Neural cell (in vitro differentiated cells): ENCODE measurements at regions not wholly inside any gene's neighbourhood (a gene's known extent, or its start where the extent isn't known, plus 50 kb on each side); places are given as distances from the start of the nearest gene placed in this dataset.

Experiments used
- EZH2 ChIP-seq: fragments of 200-600, 300-800 bp; shearing (Covaris generic), sonication (generic); IDR thresholded peaks from 2 replicates; pipeline ENCODE4 v1.6.1; 2014; ENCODE audit warnings: antibody characterized with exemption, low read length, borderline replicate concordance, mild to moderate bottlenecking; ENCODE audit not compliant: insufficient read depth, poor library complexity, severe bottlenecking
- RAD21 ChIP-seq: fragments of 450-650 bp; conservative IDR thresholded peaks from 2 replicates; pipeline ENCODE4 v1.6.1; 2014; ENCODE audit warnings: antibody characterized with exemption, mild to moderate bottlenecking, moderate library complexity
- SMC3 ChIP-seq: fragments of 450-650 bp; conservative IDR thresholded peaks from 2 replicates; pipeline ENCODE4 v1.6.1; 2014; ENCODE audit warnings: antibody characterized with exemption, mild to moderate bottlenecking, moderate library complexity; ENCODE audit not compliant: poor library complexity
- TF ChIP-seq, protein P1 (sequence below): fragments of 450-650 bp; IDR thresholded peaks from 2 replicates; pipeline ENCODE4 v1.5.1; 2014; ENCODE audit warnings: antibody characterized with exemption, mild to moderate bottlenecking, moderate library complexity; ENCODE audit not compliant: poor library complexity, severe bottlenecking

DNA sequence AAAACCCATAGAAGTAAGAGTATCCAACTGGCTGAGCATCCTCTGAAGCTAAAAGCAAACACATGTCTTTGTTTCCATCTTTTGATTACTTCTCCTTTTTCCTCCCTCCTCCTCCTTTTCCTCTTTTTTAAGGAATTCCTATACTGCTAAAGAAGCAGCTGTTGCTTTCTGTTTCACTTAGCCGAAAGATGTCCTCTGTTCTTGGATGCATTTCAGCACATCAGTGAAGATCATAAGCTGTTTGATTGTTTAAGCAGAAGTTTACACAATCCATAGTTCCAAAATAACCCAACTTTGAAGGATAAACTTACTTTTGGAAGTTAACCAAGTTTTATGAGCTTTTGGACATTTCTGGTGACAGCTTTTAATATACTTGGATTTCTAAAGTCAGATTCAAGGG, 55.1 kb upstream of the TNIP3 start:
- no peak for TF ChIP-seq SMC3
- TF ChIP-seq, protein P1, sequence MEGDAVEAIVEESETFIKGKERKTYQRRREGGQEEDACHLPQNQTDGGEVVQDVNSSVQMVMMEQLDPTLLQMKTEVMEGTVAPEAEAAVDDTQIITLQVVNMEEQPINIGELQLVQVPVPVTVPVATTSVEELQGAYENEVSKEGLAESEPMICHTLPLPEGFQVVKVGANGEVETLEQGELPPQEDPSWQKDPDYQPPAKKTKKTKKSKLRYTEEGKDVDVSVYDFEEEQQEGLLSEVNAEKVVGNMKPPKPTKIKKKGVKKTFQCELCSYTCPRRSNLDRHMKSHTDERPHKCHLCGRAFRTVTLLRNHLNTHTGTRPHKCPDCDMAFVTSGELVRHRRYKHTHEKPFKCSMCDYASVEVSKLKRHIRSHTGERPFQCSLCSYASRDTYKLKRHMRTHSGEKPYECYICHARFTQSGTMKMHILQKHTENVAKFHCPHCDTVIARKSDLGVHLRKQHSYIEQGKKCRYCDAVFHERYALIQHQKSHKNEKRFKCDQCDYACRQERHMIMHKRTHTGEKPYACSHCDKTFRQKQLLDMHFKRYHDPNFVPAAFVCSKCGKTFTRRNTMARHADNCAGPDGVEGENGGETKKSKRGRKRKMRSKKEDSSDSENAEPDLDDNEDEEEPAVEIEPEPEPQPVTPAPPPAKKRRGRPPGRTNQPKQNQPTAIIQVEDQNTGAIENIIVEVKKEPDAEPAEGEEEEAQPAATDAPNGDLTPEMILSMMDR, result no peak
- no peak for TF ChIP-seq RAD21
- TF ChIP-seq EZH2, result no peak
